T-helper 1 cell treated with Interleukin-12 subunit alpha and Interleukin-12 subunit beta and Interleukin-4 antibody, amounts not matched to agents 30 μg/mL and 1 μg/mL, for 36 hours (primary cell): ENCODE measurements at regions not wholly inside any gene's neighbourhood (a gene's known extent, or its start where the extent isn't known, plus 50 kb on each side); places are given as distances from the start of the nearest gene placed in this dataset.

Experiments
- H3K27ac Mint-ChIP-seq: one replicate; pipeline ENCODE4 v1.8.0; 2021; ENCODE audit warnings: mild to moderate bottlenecking, mixed read lengths
- H3K27me3 Mint-ChIP-seq: one replicate; pipeline ENCODE4 v1.8.0; 2021; ENCODE audit warnings: low read depth, mixed read lengths
- H3K36me3 Mint-ChIP-seq: one replicate; pipeline ENCODE4 v1.8.0; 2021; ENCODE audit warnings: low read depth, mixed read lengths
- H3K4me1 Mint-ChIP-seq: one replicate; pipeline ENCODE4 v1.8.0; 2021; ENCODE audit warnings: low read depth, mixed read lengths
- H3K4me3 Mint-ChIP-seq: one replicate; pipeline ENCODE4 v1.8.0; 2021; ENCODE audit warnings: mild to moderate bottlenecking, moderate library complexity, mixed read lengths
- H3K9me3 Mint-ChIP-seq: one replicate; pipeline ENCODE4 v1.8.0; 2021; ENCODE audit warnings: mixed read lengths

- Mint-ChIP-seq H3K27me3 (no peaks in the 10 kb centered on the region), H3K36me3 (no peaks in the 10 kb centered on the region), H3K4me1 (no peaks in the 10 kb centered on the region), H3K27ac (no peak overlapping the region), H3K4me3 (no peak overlapping the region), H3K9me3 (no peaks in the 10 kb centered on the region)
Observed at GRCh38 chr21:24096651-24097050, 1510.6 kb downstream of the MRPL39 start.

GRCh38 chr21:24093032-24093431, 1514.2 kb downstream of the MRPL39 start:
- Mint-ChIP-seq H3K27me3 (no peaks in the 10 kb centered on the region), H3K27ac (no peak overlapping the region), H3K4me1 (no peaks in the 10 kb centered on the region), H3K4me3 (no peak overlapping the region), H3K36me3 (no peaks in the 10 kb centered on the region), H3K9me3 (no peaks in the 10 kb centered on the region)

GRCh38 chr21:24076179-24076578, 1531.1 kb downstream of the MRPL39 start:
- Mint-ChIP-seq H3K27ac (no peak overlapping the region), H3K36me3 (no peaks in the 10 kb centered on the region), H3K4me1 (no peaks in the 10 kb centered on the region), H3K9me3 (peaks cover 9% of the 10 kb centered on the region), H3K27me3 (no peaks in the 10 kb centered on the region), H3K4me3 (no peak overlapping the region)

GRCh38 chr21:24055696-24056095, 1551.6 kb downstream of the MRPL39 start:
- Mint-ChIP-seq H3K27ac (no peak overlapping the region), H3K4me1 (no peaks in the 10 kb centered on the region), H3K4me3 (no peak overlapping the region), H3K9me3 (no peaks in the 10 kb centered on the region), H3K27me3 (no peaks in the 10 kb centered on the region), H3K36me3 (no peaks in the 10 kb centered on the region)

GRCh38 chr21:24050231-24050630, 1557.0 kb downstream of the MRPL39 start:
- no peaks in the 10 kb centered on the region for H3K36me3 Mint-ChIP-seq
- H3K4me3 Mint-ChIP-seq = no peak overlapping the region
- no peaks in the 10 kb centered on the region for H3K9me3 Mint-ChIP-seq
- no peaks in the 10 kb centered on the region for H3K27me3 Mint-ChIP-seq
- H3K4me1 Mint-ChIP-seq = peaks cover 3% of the 10 kb centered on the region
- H3K27ac Mint-ChIP-seq = no peak overlapping the region

GRCh38 chr21:24046829-24047443, 1560.3 kb downstream of the MRPL39 start:
- Mint-ChIP-seq H3K4me3 (no peak overlapping the region), H3K27ac (no peak overlapping the region), H3K9me3 (no peaks in the 10 kb centered on the region), H3K4me1 (peaks cover 3% of the 10 kb centered on the region), H3K36me3 (no peaks in the 10 kb centered on the region), H3K27me3 (no peaks in the 10 kb centered on the region)

GRCh38 chr21:24045775-24046215, 1561.5 kb downstream of the MRPL39 start:
- Mint-ChIP-seq H3K9me3 (no peaks in the 10 kb centered on the region), H3K4me1 (peaks cover 3% of the 10 kb centered on the region), H3K27me3 (no peaks in the 10 kb centered on the region), H3K27ac (no peak overlapping the region), H3K4me3 (no peak overlapping the region), H3K36me3 (no peaks in the 10 kb centered on the region)

GRCh38 chr21:24045373-24045772, 1561.9 kb downstream of the MRPL39 start:
- Mint-ChIP-seq H3K4me1 (peaks cover 3% of the 10 kb centered on the region), H3K9me3 (no peaks in the 10 kb centered on the region), H3K27ac (no peak overlapping the region), H3K4me3 (no peak overlapping the region), H3K36me3 (no peaks in the 10 kb centered on the region), H3K27me3 (no peaks in the 10 kb centered on the region)

GRCh38 chr21:24042687-24043086, 1564.6 kb downstream of the MRPL39 start:
- Mint-ChIP-seq H3K36me3 (no peaks in the 10 kb centered on the region), H3K27me3 (no peaks in the 10 kb centered on the region), H3K4me1 (peaks cover 3% of the 10 kb centered on the region), H3K27ac (no peak overlapping the region), H3K4me3 (no peak overlapping the region), H3K9me3 (no peaks in the 10 kb centered on the region)

- H3K27me3 Mint-ChIP-seq = no peaks in the 10 kb centered on the region
- no peaks in the 10 kb centered on the region for H3K36me3 Mint-ChIP-seq
- no peak overlapping the region for H3K4me3 Mint-ChIP-seq
- H3K4me1 Mint-ChIP-seq = no peaks in the 10 kb centered on the region
- peaks cover 14% of the 10 kb centered on the region for H3K9me3 Mint-ChIP-seq
- H3K27ac Mint-ChIP-seq = no peak overlapping the region
Observed at GRCh38 chr21:24032709-24033232, 1574.5 kb downstream of the MRPL39 start.

GRCh38 chr21:24027396-24027795, 1579.9 kb downstream of the MRPL39 start:
- Mint-ChIP-seq H3K27ac (no peak overlapping the region), H3K36me3 (no peaks in the 10 kb centered on the region), H3K9me3 (peaks cover 3% of the 10 kb centered on the region), H3K4me1 (no peaks in the 10 kb centered on the region), H3K27me3 (no peaks in the 10 kb centered on the region), H3K4me3 (no peak overlapping the region)

GRCh38 chr21:24025101-24025500, 1582.2 kb downstream of the MRPL39 start:
- peaks cover 4% of the 10 kb centered on the region for H3K9me3 Mint-ChIP-seq
- no peaks in the 10 kb centered on the region for H3K27me3 Mint-ChIP-seq
- H3K36me3 Mint-ChIP-seq = no peaks in the 10 kb centered on the region

GRCh38 chr21:24023936-24024335, 1583.3 kb downstream of the MRPL39 start:
- no peaks in the 10 kb centered on the region for H3K36me3 Mint-ChIP-seq
- H3K27ac Mint-ChIP-seq = no peak overlapping the region
- peaks cover 14% of the 10 kb centered on the region for H3K9me3 Mint-ChIP-seq
- H3K27me3 Mint-ChIP-seq = no peaks in the 10 kb centered on the region
- H3K4me3 Mint-ChIP-seq = no peak overlapping the region
- H3K4me1 Mint-ChIP-seq = no peaks in the 10 kb centered on the region

More at GRCh38 chr21:24025101-24025500, 1582.2 kb downstream of the MRPL39 start:
- no peak overlapping the region for H3K27ac Mint-ChIP-seq
- H3K4me1 Mint-ChIP-seq = no peaks in the 10 kb centered on the region
- H3K4me3 Mint-ChIP-seq = no peak overlapping the region

GRCh38 chr21:24023402-24023801, 1583.9 kb downstream of the MRPL39 start:
- no peaks in the 10 kb centered on the region for H3K4me1 Mint-ChIP-seq
- H3K9me3 Mint-ChIP-seq = peaks cover 12% of the 10 kb centered on the region
- H3K36me3 Mint-ChIP-seq = no peaks in the 10 kb centered on the region
- H3K27ac Mint-ChIP-seq = no peak overlapping the region
- no peaks in the 10 kb centered on the region for H3K27me3 Mint-ChIP-seq
- no peak overlapping the region for H3K4me3 Mint-ChIP-seq

GRCh38 chr21:24014381-24014780, 1592.9 kb downstream of the MRPL39 start:
- Mint-ChIP-seq H3K4me1 (no peaks in the 10 kb centered on the region), H3K27me3 (no peaks in the 10 kb centered on the region), H3K36me3 (no peaks in the 10 kb centered on the region), H3K4me3 (no peak overlapping the region), H3K9me3 (peaks cover 6% of the 10 kb centered on the region), H3K27ac (no peak overlapping the region)
